ENCODE measurements at regions not wholly inside any gene's neighbourhood (a gene's known extent, or its start where the extent isn't known, plus 50 kb on each side); places are given as distances from the start of the nearest gene placed in this dataset.
"Not testable (repeated sequence)": the region's sequence is repeated elsewhere in the genome, so short reads cannot be mapped to it uniquely, and the experiment has no call there.

DNA sequence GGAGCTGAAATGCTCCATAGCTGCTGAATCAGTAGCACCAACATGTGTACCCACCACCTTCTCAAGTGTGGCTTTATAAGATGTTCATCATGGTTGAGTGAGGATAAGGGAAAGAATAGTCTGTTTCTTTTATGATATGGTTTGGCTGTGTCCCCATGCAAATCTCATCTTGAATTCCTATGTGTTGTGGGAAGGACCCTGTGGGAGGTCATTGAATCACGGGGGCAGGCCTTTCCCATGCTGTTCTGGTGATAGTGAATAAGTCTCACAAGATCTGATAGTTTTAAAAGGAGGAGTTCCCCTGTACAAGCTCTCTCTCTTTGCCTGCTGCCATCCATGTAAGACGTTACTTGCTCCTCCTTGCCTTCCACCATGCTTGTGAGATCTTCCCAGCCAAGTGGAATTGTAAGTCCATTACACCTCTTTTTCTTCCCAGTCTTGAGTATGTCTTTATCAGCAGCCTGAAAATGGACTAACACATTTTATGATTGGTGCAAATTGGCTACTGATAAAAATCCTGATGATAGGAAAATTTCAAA, 799.9 kb downstream of the TNS3 start:
- DNase-seq (ENCODE audit: low spot score in 2 of 2) = no peak
- FAIRE-seq = no peak

DNA sequence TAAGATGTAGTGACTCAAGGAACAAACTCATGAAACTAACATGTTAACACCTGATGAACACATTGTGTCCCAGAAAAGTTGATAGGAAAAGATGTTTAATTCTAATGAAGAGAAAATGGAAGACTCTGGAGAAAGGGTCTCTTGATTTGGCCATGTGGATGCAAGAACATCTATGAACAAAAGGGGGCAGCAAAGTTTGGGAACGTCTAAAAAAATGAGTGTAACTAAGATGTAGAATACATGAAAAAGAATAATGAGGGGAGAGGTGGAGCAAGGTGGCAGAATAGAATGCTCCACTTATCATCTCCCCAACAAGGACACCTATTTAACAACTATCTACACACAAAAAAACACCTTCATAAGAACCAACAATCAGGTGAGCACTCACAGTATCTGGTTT, 805.1 kb downstream of the TNS3 start:
- no peak for DNase-seq (ENCODE audit: low spot score in 2 of 2)

GRCh38 chr7:46775776-46776175, 806.1 kb downstream of the TNS3 start:
- FAIRE-seq = no peak

More for the DNA sequence above, 805.1 kb downstream of the TNS3 start:
- no peak for FAIRE-seq

DNA sequence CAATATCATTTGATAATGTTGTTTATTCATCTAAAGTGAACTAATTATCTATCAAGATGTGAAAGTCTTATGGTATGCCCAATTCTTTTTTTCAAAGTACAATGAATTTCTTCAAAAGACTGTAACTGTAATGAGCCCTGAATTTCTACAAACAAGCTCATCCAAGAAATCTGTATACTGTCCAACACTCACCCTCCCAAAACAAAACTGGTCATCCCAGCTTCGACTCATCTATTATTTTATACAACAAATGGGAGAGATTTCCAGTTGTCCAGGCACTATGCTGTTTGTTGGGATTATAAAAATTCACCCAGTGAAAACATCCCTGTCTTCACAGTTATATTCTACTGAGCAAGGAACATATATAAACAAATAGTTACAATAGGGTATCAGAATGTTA, 806.9 kb downstream of the TNS3 start:
- FAIRE-seq = no peak
- DNase-seq (ENCODE audit: low spot score in 2 of 2) = no peak

More at GRCh38 chr7:46775776-46776175, 806.1 kb downstream of the TNS3 start:
- no peak for DNase-seq (ENCODE audit: low spot score in 2 of 2)

DNA sequence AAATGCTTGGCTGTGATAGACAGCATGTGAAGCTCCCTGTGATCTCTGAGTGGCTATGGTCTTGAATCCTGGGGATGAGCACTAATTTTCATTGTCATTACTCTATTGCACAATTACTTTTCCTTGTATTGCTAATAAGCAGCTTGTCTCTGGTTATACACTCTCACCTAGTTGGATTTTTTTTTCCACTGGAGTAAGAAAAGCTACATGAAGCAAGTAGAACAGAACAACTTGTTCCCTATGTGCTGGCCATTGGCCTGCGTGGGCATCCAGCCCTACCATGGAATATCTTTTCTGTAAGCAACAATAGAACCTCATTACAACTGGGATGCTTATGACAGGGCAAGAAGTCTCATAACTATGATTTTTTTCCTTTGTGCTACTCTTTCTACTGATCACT, 807.4 kb downstream of the TNS3 start:
- DNase-seq (ENCODE audit: low spot score in 2 of 2) = no peak
- no peak for FAIRE-seq

DNA sequence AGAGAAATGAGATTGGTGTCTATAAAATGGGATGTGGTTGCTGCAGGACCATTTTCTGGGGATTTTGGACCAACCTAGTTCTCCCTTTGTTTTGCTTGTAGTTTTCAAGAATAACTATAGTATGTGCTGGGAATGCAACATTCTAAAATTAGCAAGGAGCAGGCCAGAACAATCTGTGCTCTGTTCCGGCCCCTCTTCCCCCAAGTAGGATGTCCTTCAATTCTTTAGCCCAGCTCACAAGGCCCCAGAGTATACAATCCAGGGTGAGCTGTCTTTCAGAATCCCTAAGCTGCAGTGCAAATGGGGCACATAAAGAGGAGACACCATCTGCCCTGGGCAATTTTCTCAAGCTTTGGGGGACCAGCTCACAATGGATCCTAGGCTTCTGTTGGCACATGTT, 809.1 kb downstream of the TNS3 start:
- no peak for DNase-seq (ENCODE audit: low spot score in 2 of 2)
- no peak for FAIRE-seq

DNA sequence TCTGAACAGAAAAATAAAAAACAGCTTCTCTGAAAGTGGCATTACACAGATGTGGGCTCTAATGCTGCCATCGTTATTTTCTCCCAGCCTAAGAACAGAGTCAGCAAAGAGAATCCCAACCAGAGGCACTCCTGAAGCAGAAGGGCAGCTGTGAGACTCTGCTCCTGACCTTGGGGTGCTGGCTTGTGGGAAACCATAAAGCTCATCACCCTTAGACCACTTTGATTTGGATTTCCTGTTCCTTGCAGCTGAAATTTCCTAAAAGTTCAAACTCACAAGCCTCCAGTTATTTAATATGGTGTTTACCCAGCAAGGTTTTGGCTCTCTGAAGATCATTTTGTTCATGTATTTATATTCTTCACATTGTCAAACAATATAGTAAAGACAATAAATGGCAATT, 814.8 kb downstream of the TNS3 start:
- FAIRE-seq = no peak
- no peak for DNase-seq (ENCODE audit: low spot score in 2 of 2)

GRCh38 chr7:46764100-46764936, 817.6 kb downstream of the TNS3 start:
- FAIRE-seq (no peak), DNase-seq (ENCODE audit: low spot score in 2 of 2) (no peak)

GRCh38 chr7:46763344-46763743, 818.6 kb downstream of the TNS3 start:
- DNase-seq (ENCODE audit: low spot score in 2 of 2) (no peak), FAIRE-seq (no peak)

DNA sequence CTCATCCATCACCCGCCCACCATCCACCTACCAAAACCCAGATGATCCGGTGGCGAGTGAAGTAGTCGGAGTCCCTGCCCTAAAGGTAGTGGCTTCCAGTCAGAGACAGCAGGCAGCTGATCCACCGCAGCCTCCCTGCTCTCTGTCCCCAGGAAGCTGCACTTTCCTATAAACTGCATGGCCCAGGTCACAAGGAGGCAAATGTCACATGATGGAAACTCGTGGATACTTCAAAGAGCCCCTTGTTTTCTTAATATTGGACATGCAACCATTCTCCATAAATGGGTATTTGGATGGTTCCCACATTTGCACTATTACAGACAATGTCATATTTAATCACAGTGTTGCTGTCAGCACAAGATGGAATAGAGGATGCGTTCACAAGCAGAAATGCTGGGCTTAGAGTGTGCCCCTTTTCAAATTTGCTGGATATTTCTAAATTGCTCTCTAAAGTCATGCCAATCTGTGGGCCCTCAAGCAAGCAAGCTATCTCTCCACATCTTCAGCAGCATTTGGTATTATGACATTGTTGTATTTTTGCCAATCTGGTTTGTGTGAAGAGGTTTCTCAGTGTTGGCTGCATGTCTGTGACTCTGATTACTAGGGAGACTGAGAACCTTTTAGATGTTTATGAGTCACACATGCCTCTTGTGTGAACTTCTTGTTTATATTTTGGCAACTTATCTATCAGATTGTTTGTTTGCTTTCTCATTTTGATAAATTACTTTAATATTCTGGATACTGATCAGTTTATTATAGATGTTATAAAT, 822.0 kb downstream of the TNS3 start:
- FAIRE-seq (no peak), DNase-seq (ENCODE audit: low spot score in 2 of 2) (no peak)

- DNase-seq (ENCODE audit: low spot score in 2 of 2) (no peak), FAIRE-seq (no peak)
These were observed 824.9 kb downstream of the TNS3 start for GRCh38 chr7:46756996-46757395.

DNA sequence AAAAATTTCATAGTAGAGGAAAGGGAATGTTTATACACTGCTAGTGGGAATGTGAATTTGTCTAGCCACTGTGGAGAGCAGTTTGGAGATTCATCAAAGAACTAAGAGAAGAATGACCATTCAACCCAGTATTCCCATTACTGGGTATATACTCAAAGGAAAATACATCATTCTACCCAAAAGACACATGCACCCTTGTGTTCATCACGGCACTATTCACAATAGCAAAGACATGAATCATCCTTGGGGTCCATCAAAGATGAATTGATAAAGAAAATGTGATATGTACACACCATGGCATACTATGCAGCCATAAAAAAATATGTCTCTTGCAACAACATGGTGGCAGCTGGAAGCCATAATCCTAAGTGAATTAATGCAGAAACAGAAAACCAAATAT, 825.7 kb downstream of the TNS3 start:
- DNase-seq (ENCODE audit: low spot score in 2 of 2) = no peak
- FAIRE-seq = no peak

GRCh38 chr7:46755120-46756034, 826.5 kb downstream of the TNS3 start:
- FAIRE-seq = no peak

DNA sequence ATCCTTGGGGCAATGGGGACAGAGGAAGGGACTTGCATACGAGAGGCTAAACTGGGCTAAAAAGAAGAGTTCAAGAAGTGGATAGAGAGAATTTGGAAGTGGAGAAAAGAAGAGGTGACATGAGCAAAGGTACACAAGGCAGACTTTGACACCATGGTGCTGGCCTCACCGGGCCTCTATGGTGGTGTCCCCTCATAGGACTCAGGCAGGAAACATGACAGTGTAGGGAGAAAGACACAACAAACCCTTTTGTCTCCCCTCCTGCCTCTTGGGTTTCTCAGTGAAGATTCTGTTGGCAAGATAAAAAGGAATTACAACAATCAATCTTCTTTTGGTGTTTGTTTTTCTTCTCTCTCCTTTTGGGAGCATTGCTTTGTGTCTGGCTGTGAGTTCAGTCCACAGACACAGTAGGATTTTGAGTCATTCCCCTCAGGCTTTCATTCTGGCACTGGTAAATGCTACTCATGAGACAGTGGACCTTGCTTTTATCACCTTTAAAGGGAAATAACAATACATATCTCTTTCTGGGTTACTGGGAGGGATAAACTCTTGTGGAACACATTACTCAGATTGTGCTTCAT, 827.7 kb downstream of the TNS3 start:
- no peak for FAIRE-seq
- no peak for DNase-seq (ENCODE audit: low spot score in 2 of 2)

More at GRCh38 chr7:46755120-46756034, 826.5 kb downstream of the TNS3 start:
- DNase-seq (ENCODE audit: low spot score in 2 of 2) = no peak

DNA sequence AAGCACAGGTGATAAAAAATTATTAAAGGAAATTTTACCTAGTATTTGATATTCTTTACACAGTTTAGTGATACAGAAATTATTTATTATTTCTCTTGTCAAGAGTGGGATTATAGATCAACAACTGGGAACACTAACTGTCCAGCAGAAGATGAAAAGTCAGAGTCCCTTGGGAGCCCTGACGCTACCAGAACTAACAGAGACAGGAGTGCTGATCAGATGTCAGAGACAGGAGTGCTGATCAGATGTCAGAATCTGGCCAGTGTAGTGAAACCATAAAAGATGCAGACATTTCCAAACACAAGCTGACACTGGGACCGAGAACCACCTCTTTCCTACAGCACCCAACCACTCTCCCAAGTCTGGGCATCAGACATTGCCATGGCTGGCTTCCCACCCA, 828.2 kb downstream of the TNS3 start:
- FAIRE-seq (no peak), DNase-seq (ENCODE audit: low spot score in 2 of 2) (no peak)

- DNase-seq (ENCODE audit: low spot score in 2 of 2) (no peak), FAIRE-seq (no peak)
These were observed 829.0 kb downstream of the TNS3 start for GRCh38 chr7:46752881-46753366.

- DNase-seq (ENCODE audit: low spot score in 2 of 2); FAIRE-seq: not testable (repeated sequence)
These were observed 829.8 kb downstream of the TNS3 start for GRCh38 chr7:46751927-46752723.

DNA sequence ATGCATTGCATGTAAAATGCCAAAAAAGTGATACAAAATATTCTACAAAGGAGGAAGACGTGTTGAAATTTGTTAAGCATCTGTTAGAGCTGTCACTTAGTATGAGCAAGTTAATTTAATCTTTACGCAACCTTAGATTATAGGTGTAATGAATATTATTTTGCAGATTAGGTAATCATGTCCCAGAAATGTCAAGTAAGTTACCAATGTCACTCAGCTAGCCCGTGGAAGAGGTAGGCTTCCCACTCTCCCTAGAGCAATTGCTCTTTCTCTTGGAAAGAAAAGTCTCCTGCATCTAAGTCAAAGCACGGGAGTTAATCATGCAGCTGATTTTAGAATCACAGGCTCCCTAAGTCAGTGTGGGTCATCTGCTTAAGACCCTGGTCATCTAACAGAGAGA, 830.4 kb upstream of the IGFBP3 start:
- no peak for DNase-seq (ENCODE audit: low spot score in 2 of 2)
- FAIRE-seq = no peak

DNA sequence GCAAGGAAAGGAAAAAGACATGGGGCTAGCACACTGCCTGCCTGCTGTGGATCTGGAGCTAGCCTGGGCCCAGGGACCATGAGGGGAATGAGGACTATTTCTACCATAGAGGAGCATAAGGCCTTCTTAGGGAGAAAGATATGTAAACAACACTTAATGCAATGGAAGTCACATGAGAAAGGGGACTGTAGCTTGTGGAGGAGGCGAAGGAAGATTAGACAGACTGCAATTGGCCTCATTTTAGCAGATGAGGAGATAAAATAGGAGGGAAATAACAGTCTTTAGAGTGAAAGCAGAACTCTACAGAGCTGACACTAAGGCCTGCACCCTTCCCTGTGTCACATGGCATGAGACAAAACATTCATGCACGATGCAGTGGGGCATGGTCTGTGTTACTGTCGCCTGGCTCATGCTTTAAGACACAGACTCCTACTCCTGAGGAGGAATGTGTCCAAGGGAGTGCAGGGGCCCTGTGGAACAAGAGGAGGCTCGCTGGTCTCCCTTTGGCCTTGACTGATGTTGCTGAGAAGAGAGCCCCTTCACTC, 829.3 kb upstream of the IGFBP3 start:
- FAIRE-seq = no peak
- no peak for DNase-seq (ENCODE audit: low spot score in 2 of 2)

Data from frontal cortex (tissue), 3 donors.